ENCODE measurements at regions not wholly inside any gene's neighbourhood (a gene's known extent, or its start where the extent isn't known, plus 50 kb on each side); places are given as distances from the start of the nearest gene placed in this dataset.

GRCh38 chr9:115391168-115391825, 273.3 kb upstream of the TNC start:
- TF ChIP-seq, protein P1, sequence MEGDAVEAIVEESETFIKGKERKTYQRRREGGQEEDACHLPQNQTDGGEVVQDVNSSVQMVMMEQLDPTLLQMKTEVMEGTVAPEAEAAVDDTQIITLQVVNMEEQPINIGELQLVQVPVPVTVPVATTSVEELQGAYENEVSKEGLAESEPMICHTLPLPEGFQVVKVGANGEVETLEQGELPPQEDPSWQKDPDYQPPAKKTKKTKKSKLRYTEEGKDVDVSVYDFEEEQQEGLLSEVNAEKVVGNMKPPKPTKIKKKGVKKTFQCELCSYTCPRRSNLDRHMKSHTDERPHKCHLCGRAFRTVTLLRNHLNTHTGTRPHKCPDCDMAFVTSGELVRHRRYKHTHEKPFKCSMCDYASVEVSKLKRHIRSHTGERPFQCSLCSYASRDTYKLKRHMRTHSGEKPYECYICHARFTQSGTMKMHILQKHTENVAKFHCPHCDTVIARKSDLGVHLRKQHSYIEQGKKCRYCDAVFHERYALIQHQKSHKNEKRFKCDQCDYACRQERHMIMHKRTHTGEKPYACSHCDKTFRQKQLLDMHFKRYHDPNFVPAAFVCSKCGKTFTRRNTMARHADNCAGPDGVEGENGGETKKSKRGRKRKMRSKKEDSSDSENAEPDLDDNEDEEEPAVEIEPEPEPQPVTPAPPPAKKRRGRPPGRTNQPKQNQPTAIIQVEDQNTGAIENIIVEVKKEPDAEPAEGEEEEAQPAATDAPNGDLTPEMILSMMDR (IDR thresholded peaks at IDR 0.05; ENCODE audit: low read depth, low read length), result no peak
- no peak for DNase-seq (ENCODE audit: extremely low read depth, low read depth)

- TF ChIP-seq, protein P1 (IDR thresholded peaks at IDR 0.05; ENCODE audit: low read depth, low read length), result no peak
- no peak for DNase-seq (ENCODE audit: extremely low read depth, low read depth)
These were observed 276.2 kb upstream of the TNC start for GRCh38 chr9:115393976-115394775.

- peak; percentile 7 for DNase-seq (ENCODE audit: extremely low read depth, low read depth)
- TF ChIP-seq, protein P1 (IDR thresholded peaks at IDR 0.05; ENCODE audit: low read depth, low read length), result no peak
These were observed 277.6 kb upstream of the TNC start for GRCh38 chr9:115395511-115396021.

GRCh38 chr9:115396071-115396529, 278.1 kb upstream of the TNC start:
- TF ChIP-seq, protein P1 (IDR thresholded peaks at IDR 0.05; ENCODE audit: low read depth, low read length), result no peak
- no peak for DNase-seq (ENCODE audit: extremely low read depth, low read depth)

GRCh38 chr9:115397591-115398312, 279.8 kb upstream of the TNC start:
- no peak for DNase-seq (ENCODE audit: extremely low read depth, low read depth)

DNA sequence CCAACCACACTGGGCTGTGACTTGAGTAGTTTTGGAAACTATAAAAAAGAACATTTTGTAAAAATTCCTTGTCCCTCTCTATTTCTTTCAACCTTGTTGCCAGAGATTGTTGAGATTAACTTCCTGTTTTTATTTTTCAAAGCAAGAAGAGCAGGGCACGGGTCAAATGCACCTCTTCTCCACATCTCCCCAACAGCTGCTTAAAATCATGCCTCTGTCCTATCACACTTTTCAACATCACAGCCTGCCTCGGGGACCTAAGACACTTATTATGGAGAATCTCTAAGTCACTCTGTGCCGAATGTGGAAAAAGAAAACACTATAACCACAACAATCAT, 280.3 kb upstream of the TNC start:
- no peak for DNase-seq (ENCODE audit: extremely low read depth, low read depth)
- TF ChIP-seq, protein P1 (IDR thresholded peaks at IDR 0.05; ENCODE audit: low read depth, low read length), result no peak

More at GRCh38 chr9:115397591-115398312, 279.8 kb upstream of the TNC start:
- TF ChIP-seq, protein P1 (IDR thresholded peaks at IDR 0.05; ENCODE audit: low read depth, low read length), result no peak

Data from AG09319 (cell line).